ENCODE measurements at regions not wholly inside any gene's neighbourhood (a gene's known extent, or its start where the extent isn't known, plus 50 kb on each side); places are given as distances from the start of the nearest gene placed in this dataset.

- TF ChIP-seq POLR2A (IDR thresholded peaks at IDR 0.05) = no peak
- TF ChIP-seq, protein P1, sequence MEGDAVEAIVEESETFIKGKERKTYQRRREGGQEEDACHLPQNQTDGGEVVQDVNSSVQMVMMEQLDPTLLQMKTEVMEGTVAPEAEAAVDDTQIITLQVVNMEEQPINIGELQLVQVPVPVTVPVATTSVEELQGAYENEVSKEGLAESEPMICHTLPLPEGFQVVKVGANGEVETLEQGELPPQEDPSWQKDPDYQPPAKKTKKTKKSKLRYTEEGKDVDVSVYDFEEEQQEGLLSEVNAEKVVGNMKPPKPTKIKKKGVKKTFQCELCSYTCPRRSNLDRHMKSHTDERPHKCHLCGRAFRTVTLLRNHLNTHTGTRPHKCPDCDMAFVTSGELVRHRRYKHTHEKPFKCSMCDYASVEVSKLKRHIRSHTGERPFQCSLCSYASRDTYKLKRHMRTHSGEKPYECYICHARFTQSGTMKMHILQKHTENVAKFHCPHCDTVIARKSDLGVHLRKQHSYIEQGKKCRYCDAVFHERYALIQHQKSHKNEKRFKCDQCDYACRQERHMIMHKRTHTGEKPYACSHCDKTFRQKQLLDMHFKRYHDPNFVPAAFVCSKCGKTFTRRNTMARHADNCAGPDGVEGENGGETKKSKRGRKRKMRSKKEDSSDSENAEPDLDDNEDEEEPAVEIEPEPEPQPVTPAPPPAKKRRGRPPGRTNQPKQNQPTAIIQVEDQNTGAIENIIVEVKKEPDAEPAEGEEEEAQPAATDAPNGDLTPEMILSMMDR (IDR thresholded peaks at IDR 0.05) = no peak
- TF ChIP-seq POLR2AphosphoS5 (IDR thresholded peaks at IDR 0.05) = no peak
- no peak for TF ChIP-seq EP300 (IDR thresholded peaks at IDR 0.05)
These were observed 696.6 kb upstream of the BRINP3 start for GRCh38 chr1:191174298-191174697.

All from upper lobe of left lung (tissue), 4 donors.